Bronchial epithelial cell (primary cell): ENCODE measurements at regions not wholly inside any gene's neighbourhood (a gene's known extent, or its start where the extent isn't known, plus 50 kb on each side); places are given as distances from the start of the nearest gene placed in this dataset.

Experiments used
- DNase-seq: peaks from one replicate; pipeline ENCODE4 v3.0.0-alpha.2; 2010; ENCODE audit warnings: low read depth
- FAIRE-seq: peaks from 2 replicates; lab custom pipeline; 2011; peaks lifted over from hg19 to GRCh38; lab: Jason Lieb, UNC
- H3K27me3 ChIP-seq: 2 replicates; pipeline ENCODE4 v1.5.1; 2011; ENCODE audit warnings: low read length; ENCODE audit not compliant: control insufficient read depth, insufficient read depth
- H3K36me3 ChIP-seq: 2 replicates; pipeline ENCODE4 v1.5.1; 2011; ENCODE audit warnings: low read length; ENCODE audit not compliant: control insufficient read depth, insufficient read depth
- H3K4me3 ChIP-seq: 2 replicates; pipeline ENCODE4 v1.5.1; 2011; ENCODE audit warnings: mild to moderate bottlenecking, low read depth, low read length, control low read depth
- TF ChIP-seq, protein P1 (sequence below): IDR thresholded peaks from 2 replicates; pipeline ENCODE4 v1.5.1; 2011; ENCODE audit warnings: mild to moderate bottlenecking, moderate library complexity, low read length, control low read depth, inconsistent platforms; ENCODE audit not compliant: insufficient read depth, severe bottlenecking

GRCh38 chr1:5459839-5460610, 532.2 kb downstream of the NPHP4 start:
- no peaks in the 10 kb centered on the region for H3K27me3 ChIP-seq
- no peak for FAIRE-seq
- no peaks in the 10 kb centered on the region for H3K36me3 ChIP-seq
- H3K4me3 ChIP-seq = no peak overlapping the region
- DNase-seq = no peak
- TF ChIP-seq, protein P1, sequence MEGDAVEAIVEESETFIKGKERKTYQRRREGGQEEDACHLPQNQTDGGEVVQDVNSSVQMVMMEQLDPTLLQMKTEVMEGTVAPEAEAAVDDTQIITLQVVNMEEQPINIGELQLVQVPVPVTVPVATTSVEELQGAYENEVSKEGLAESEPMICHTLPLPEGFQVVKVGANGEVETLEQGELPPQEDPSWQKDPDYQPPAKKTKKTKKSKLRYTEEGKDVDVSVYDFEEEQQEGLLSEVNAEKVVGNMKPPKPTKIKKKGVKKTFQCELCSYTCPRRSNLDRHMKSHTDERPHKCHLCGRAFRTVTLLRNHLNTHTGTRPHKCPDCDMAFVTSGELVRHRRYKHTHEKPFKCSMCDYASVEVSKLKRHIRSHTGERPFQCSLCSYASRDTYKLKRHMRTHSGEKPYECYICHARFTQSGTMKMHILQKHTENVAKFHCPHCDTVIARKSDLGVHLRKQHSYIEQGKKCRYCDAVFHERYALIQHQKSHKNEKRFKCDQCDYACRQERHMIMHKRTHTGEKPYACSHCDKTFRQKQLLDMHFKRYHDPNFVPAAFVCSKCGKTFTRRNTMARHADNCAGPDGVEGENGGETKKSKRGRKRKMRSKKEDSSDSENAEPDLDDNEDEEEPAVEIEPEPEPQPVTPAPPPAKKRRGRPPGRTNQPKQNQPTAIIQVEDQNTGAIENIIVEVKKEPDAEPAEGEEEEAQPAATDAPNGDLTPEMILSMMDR = no peak

DNA sequence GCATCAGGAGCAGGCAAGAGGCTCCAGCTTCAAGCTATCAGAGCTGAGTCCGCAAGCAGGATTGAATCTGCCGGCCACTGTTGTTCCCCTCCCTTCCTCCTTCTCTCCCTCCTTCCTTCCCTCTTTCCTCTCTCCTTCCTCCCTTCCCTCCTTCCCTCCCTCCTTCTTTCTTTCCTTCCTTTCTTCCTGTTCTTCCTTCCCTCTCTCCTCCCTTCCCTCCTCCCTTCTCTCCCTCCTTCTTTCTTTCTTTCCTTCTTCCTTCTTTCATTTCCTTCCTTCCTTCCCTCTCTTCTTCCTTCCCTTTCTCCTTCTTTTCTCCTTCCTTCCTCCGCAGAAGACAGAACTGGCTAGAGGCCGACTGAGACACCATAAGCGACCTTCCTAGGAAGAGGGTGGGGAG, 534.0 kb downstream of the NPHP4 start:
- Histone ChIP-seq H3K36me3 (no peaks in the 10 kb centered on the region), H3K27me3 (no peaks in the 10 kb centered on the region), H3K4me3 (no peak overlapping the region)
- DNase-seq (no peak), FAIRE-seq (no peak)
- TF ChIP-seq, protein P1 = no peak

GRCh38 chr1:5456090-5456811, 536.0 kb downstream of the NPHP4 start:
- Histone ChIP-seq H3K4me3 (no peak overlapping the region), H3K27me3 (no peaks in the 10 kb centered on the region), H3K36me3 (no peaks in the 10 kb centered on the region)
- DNase-seq = no peak
- no peak for FAIRE-seq
- TF ChIP-seq, protein P1 = no peak

DNA sequence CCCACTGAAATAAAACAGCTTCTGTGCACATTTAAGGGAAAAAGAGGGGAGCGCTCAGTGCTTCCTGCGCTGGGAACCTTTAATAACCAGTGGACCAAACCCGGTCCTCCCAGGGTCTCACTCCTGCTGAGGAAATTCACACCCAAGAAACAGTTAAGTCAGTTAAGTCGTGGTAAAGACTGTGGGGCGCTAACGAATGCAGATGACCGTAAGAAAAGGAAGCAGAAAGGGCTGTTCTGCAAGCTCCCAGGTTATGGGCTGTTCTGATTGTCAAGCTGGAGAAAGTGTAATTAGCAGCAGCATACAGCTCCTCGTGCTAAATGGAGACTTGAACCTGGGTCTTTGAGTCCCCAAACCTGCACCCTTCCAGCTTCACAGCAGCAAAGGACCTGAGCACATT, 536.6 kb downstream of the NPHP4 start:
- TF ChIP-seq, protein P1 = no peak
- DNase-seq = no peak
- H3K27me3 ChIP-seq = no peaks in the 10 kb centered on the region
- no peak overlapping the region for H3K4me3 ChIP-seq
- FAIRE-seq = no peak
- H3K36me3 ChIP-seq = no peaks in the 10 kb centered on the region

- no peaks in the 10 kb centered on the region for H3K27me3 ChIP-seq
- no peak for FAIRE-seq
Measured at GRCh38 chr1:5455056-5455455, 537.2 kb downstream of the NPHP4 start.

More at GRCh38 chr1:5455056-5455455, 537.2 kb downstream of the NPHP4 start:
- TF ChIP-seq, protein P1 = no peak
- no peak for DNase-seq
- H3K36me3 ChIP-seq = no peaks in the 10 kb centered on the region
- H3K4me3 ChIP-seq = no peak overlapping the region
